Panc1 (cell line): ENCODE measurements at regions not wholly inside any gene's neighbourhood (a gene's known extent, or its start where the extent isn't known, plus 50 kb on each side); places are given as distances from the start of the nearest gene placed in this dataset.

ENCODE experiments used
- CTCF ChIP-seq: fragments of 450-650 bp; IDR thresholded peaks from 2 replicates; pipeline ENCODE4 v1.5.1; 2017; ENCODE audit warnings: mild to moderate bottlenecking
- POLR2AphosphoS5 ChIP-seq: IDR thresholded peaks from 2 replicates; pipeline ENCODE4 v1.6.1; 2012; ENCODE audit warnings: mild to moderate bottlenecking, low read depth, low read length, moderate library complexity
- SIN3A ChIP-seq: IDR thresholded peaks from 2 replicates; pipeline ENCODE4 v1.6.1; 2012; ENCODE audit warnings: low read depth, mild to moderate bottlenecking, low read length, moderate library complexity, borderline replicate concordance; ENCODE audit not compliant: insufficient read depth
- TCF7L2 ChIP-seq: IDR thresholded peaks from 2 replicates; pipeline ENCODE4 v1.6.1; 2011; ENCODE audit warnings: mild to moderate bottlenecking, low read depth, low read length, inconsistent platforms
- TF ChIP-seq, protein P1 (sequence below), 2 experiments: IDR thresholded peaks; 2 replicates each; pipeline ENCODE4 v1.6.1; 2011 to 2012; ENCODE audit warnings: low read depth in 2 of 2, control low read depth in 1 of 2, low read length in 1 of 2, mild to moderate bottlenecking in 1 of 2, moderate library complexity in 1 of 2; ENCODE audit not compliant: insufficient read depth in 1 of 2

DNA sequence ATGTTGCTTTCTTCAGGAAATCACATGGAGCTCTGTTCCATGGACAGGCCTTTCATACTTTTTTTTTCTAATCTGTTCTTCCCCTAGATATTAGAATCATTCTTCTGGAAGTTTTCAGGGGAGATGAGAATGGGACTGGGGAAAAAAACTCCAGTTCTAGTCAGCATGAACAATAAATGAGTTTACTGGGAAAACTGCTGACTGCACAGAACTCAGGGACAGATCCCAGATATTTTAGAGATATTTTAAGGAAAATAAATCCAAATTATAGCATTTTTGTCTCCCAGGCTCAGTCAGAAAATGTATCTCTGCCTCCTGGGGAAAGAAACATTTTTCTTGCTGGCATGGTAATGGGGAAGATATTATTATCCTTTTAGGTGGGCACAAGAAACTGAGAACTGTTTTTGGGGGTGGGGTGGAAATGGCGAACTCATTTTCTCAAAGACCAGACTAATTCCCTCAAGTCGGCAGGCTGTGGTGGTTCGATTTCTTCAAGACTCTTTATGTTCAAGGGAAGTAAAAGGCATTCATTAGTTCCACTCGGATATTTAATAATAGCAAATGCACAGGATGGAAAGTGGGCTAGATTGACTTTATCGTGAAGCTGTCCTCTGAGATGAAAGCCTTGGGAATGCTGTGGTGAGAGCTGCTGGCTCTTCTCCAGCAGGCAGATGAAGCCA is 157.5 kb downstream of the ADRA2A start:
- TF ChIP-seq CTCF (no peak), POLR2AphosphoS5 (no peak), TCF7L2 (no peak), SIN3A (no peak)
- TF ChIP-seq, protein P1, sequence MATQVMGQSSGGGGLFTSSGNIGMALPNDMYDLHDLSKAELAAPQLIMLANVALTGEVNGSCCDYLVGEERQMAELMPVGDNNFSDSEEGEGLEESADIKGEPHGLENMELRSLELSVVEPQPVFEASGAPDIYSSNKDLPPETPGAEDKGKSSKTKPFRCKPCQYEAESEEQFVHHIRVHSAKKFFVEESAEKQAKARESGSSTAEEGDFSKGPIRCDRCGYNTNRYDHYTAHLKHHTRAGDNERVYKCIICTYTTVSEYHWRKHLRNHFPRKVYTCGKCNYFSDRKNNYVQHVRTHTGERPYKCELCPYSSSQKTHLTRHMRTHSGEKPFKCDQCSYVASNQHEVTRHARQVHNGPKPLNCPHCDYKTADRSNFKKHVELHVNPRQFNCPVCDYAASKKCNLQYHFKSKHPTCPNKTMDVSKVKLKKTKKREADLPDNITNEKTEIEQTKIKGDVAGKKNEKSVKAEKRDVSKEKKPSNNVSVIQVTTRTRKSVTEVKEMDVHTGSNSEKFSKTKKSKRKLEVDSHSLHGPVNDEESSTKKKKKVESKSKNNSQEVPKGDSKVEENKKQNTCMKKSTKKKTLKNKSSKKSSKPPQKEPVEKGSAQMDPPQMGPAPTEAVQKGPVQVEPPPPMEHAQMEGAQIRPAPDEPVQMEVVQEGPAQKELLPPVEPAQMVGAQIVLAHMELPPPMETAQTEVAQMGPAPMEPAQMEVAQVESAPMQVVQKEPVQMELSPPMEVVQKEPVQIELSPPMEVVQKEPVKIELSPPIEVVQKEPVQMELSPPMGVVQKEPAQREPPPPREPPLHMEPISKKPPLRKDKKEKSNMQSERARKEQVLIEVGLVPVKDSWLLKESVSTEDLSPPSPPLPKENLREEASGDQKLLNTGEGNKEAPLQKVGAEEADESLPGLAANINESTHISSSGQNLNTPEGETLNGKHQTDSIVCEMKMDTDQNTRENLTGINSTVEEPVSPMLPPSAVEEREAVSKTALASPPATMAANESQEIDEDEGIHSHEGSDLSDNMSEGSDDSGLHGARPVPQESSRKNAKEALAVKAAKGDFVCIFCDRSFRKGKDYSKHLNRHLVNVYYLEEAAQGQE (IDR thresholded peaks at IDR 0.05; ENCODE audit: insufficient read depth in 1 of 2, low read depth in 2 of 2, low read length in 1 of 2) = no peak
